ENCODE measurements at regions not wholly inside any gene's neighbourhood (a gene's known extent, or its start where the extent isn't known, plus 50 kb on each side); places are given as distances from the start of the nearest gene placed in this dataset.
"Not testable (repeated sequence)": the region's sequence is repeated elsewhere in the genome, so short reads cannot be mapped to it uniquely, and the experiment has no call there.

DNA sequence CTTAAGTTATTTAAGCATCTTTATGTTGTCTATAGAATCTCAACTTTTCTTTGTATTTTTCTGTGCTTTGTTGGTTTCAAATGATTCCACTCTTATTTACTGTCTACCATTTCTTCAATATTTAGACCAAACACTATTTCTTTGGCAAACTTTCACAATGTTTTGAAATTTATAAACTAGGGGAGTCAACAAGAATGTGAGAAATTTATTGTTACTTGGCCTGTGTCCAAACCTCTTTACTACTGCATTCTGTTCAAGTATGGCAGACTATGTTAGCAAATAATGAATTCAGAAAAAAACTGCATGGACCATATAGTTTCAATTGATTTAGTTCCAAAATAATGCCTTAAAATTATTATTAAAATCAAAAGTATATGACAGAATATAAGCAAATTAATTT lies 470.2 kb downstream of the FBXO15 start:
- Histone ChIP-seq H3K4me3 (no peak overlapping the region), H3K27me3 (no peaks in the 10 kb centered on the region), H3K27ac (no peak overlapping the region), H3K4me1 (no peaks in the 10 kb centered on the region), H3K36me3 (no peaks in the 10 kb centered on the region), H3K9me3 (no peaks in the 10 kb centered on the region)
- intact Hi-C loops (cut with DNase I; ENCODE audit: low total_unique reads) = no loop called here
- no peak for DNase-seq
- in situ Hi-C loops (cut with MboI; ENCODE audit: low pct_ligation_motif_present in 1 of 4, low pct_unique_long_range_greater_than_20kb in 1 of 4, low sequenced_read_pairs in 3 of 4) = no loop called here
- TF ChIP-seq POLR2A (IDR thresholded peaks at IDR 0.05) (no peak), EP300 (IDR thresholded peaks at IDR 0.05; ENCODE audit: low read depth) (no peak), POLR2AphosphoS5 (IDR thresholded peaks at IDR 0.05) (no peak)
- TF ChIP-seq, protein P1, sequence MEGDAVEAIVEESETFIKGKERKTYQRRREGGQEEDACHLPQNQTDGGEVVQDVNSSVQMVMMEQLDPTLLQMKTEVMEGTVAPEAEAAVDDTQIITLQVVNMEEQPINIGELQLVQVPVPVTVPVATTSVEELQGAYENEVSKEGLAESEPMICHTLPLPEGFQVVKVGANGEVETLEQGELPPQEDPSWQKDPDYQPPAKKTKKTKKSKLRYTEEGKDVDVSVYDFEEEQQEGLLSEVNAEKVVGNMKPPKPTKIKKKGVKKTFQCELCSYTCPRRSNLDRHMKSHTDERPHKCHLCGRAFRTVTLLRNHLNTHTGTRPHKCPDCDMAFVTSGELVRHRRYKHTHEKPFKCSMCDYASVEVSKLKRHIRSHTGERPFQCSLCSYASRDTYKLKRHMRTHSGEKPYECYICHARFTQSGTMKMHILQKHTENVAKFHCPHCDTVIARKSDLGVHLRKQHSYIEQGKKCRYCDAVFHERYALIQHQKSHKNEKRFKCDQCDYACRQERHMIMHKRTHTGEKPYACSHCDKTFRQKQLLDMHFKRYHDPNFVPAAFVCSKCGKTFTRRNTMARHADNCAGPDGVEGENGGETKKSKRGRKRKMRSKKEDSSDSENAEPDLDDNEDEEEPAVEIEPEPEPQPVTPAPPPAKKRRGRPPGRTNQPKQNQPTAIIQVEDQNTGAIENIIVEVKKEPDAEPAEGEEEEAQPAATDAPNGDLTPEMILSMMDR (IDR thresholded peaks at IDR 0.05) = no peak

DNA sequence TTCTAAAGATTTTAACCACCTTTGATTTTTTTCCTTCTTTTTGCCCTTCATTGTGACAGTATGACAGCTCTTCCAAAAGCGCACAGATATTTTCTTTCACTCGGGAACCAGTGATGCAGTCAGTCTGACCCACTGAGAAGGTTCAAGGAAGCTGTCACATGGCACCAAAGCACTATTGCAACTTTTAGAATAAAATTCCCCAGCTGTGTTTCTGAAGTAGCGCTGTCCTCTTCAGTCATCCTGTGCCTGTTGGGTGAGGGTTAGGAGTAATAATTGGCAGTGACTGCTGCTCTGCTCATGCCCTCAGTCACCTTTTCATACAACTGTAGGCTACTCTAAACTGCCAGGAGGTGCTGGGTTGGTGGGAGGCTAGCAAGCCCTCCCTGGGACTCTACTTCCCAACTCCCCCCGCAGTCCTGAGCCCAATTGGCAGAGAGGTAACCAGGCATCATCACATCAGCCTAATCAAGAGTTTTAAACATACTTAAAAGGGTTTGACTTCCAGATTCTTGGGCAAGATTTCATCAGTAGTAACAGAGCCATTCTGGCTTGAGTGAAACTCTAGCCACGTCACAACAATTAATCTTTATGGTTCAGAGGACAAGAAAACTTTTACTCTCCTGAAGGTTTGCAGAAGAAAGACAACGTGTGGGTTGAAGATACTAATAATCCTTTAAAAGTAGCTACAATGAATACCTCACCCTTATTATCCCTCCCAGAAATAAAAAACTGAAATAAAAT lies 473.3 kb downstream of the FBXO15 start:
- no peak for DNase-seq
- in situ Hi-C loops (cut with MboI; ENCODE audit: low pct_ligation_motif_present in 1 of 4, low pct_unique_long_range_greater_than_20kb in 1 of 4, low sequenced_read_pairs in 3 of 4) (no loop called here), intact Hi-C loops (cut with DNase I; ENCODE audit: low total_unique reads) (no loop called here)
- Histone ChIP-seq H3K27ac (no peak overlapping the region), H3K4me3 (no peak overlapping the region), H3K9me3 (no peaks in the 10 kb centered on the region), H3K27me3 (no peaks in the 10 kb centered on the region), H3K4me1 (no peaks in the 10 kb centered on the region), H3K36me3 (no peaks in the 10 kb centered on the region)
- TF ChIP-seq, protein P1 (IDR thresholded peaks at IDR 0.05) = no peak
- TF ChIP-seq POLR2AphosphoS5 (IDR thresholded peaks at IDR 0.05) = no peak
- TF ChIP-seq POLR2A (IDR thresholded peaks at IDR 0.05) = no peak
- TF ChIP-seq EP300 (IDR thresholded peaks at IDR 0.05; ENCODE audit: low read depth) = no peak
- 66 to 79% methylated on average over 5 to 6 of the region's 6 CpGs for WGBS, 2 donors (ENCODE audit: low coverage in 1 of 2)

DNA sequence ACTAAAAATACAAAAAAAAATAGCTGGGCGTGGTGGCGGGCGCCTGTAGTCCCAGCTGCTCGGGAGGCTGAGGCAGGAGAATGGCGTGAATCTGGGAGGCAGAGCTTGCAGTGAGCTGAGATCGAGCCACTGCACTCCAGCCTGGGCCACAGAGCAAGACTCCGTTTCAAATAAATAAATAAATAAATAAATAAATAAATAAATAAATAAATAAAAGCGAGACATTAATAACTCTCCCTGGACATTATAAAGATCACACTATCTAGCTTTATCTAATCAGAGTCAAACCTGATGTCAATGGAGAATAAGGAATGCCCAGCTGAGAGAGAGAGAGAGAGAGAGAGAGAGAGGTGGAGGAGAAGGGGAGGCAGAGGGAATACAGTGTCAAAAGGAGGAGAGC lies 476.2 kb downstream of the FBXO15 start:
- WGBS, 2 donors (ENCODE audit: low coverage in 1 of 2) = 90 to 94% methylated on average over 8 of the region's 8 CpGs

GRCh38 chr18:73670524-73670923 lies 477.1 kb downstream of the FBXO15 start:
- 53 to 57% methylated on average over 5 of the region's 5 CpGs for WGBS, 2 donors (ENCODE audit: low coverage in 1 of 2)
- H3K4me1 ChIP-seq = no peaks in the 10 kb centered on the region
- in situ Hi-C loops (cut with MboI; ENCODE audit: low pct_ligation_motif_present in 1 of 4, low pct_unique_long_range_greater_than_20kb in 1 of 4, low sequenced_read_pairs in 3 of 4) = no loop called here
- no peak overlapping the region for H3K27ac ChIP-seq
- intact Hi-C loops (cut with DNase I; ENCODE audit: low total_unique reads) = no loop called here
- no peaks in the 10 kb centered on the region for H3K36me3 ChIP-seq
- no peaks in the 10 kb centered on the region for H3K9me3 ChIP-seq
- TF ChIP-seq, protein P1 (IDR thresholded peaks at IDR 0.05) = no peak
- TF ChIP-seq POLR2A (IDR thresholded peaks at IDR 0.05) (no peak), EP300 (IDR thresholded peaks at IDR 0.05; ENCODE audit: low read depth) (no peak)
- no peak for DNase-seq
- no peaks in the 10 kb centered on the region for H3K27me3 ChIP-seq
- no peak overlapping the region for H3K4me3 ChIP-seq

More for the DNA sequence above, 476.2 kb downstream of the FBXO15 start:
- H3K36me3 ChIP-seq; H3K9me3 ChIP-seq; H3K27me3 ChIP-seq; H3K27ac ChIP-seq; H3K4me1 ChIP-seq; in situ Hi-C loops (cut with MboI; ENCODE audit: low pct_ligation_motif_present in 1 of 4, low pct_unique_long_range_greater_than_20kb in 1 of 4, low sequenced_read_pairs in 3 of 4); H3K4me3 ChIP-seq; intact Hi-C loops (cut with DNase I; ENCODE audit: low total_unique reads); DNase-seq: not testable (repeated sequence)

GRCh38 chr18:73670039-73670438 lies 477.6 kb downstream of the FBXO15 start:
- Histone ChIP-seq H3K27ac (no peak overlapping the region), H3K4me3 (no peak overlapping the region), H3K4me1 (no peaks in the 10 kb centered on the region), H3K27me3 (no peaks in the 10 kb centered on the region), H3K36me3 (no peaks in the 10 kb centered on the region), H3K9me3 (no peaks in the 10 kb centered on the region)
- TF ChIP-seq EP300 (IDR thresholded peaks at IDR 0.05; ENCODE audit: low read depth) (no peak), POLR2A (IDR thresholded peaks at IDR 0.05) (no peak), POLR2AphosphoS5 (IDR thresholded peaks at IDR 0.05) (no peak)
- TF ChIP-seq, protein P1 (IDR thresholded peaks at IDR 0.05) = no peak
- DNase-seq = no peak
- in situ Hi-C loops (cut with MboI; ENCODE audit: low pct_ligation_motif_present in 1 of 4, low pct_unique_long_range_greater_than_20kb in 1 of 4, low sequenced_read_pairs in 3 of 4) = no loop called here
- intact Hi-C loops (cut with DNase I; ENCODE audit: low total_unique reads) = no loop called here

All from transverse colon (tissue), 4 donors.